K562 (cell line): ENCODE measurements at regions not wholly inside any gene's neighbourhood (a gene's known extent, or its start where the extent isn't known, plus 50 kb on each side); places are given as distances from the start of the nearest gene placed in this dataset.

ENCODE experiments used
- ATAC-seq: fragments of 200-7000 bp; cut with Tn5 transposase; 3 replicates; pipeline ENCODE4 v1.9.1; 2020; ENCODE audit warnings: moderate library complexity
- BruUV-seq: library from RNA; stranded (reverse); fragments of 400-500 nt; replicated peaks from 2 replicates; lab custom pipeline; 2021; lab: Mats Ljungman, UMichigan
- CTCF ChIA-PET: fragments of 300-600 bp; formaldehyde crosslinking; extraction: SDS; loops from one replicate; lab custom pipeline; 2021; ENCODE audit warnings: low intra/inter-chr PET ratio; lab: Yijun Ruan, JAX
- POLR2A ChIA-PET: fragments of 300-600, 350-650 bp; sonication (Branson Sonifier 250); formaldehyde crosslinking; extraction: SDS; loops from one replicate; lab custom pipeline; 2021; ENCODE audit warnings: antibody characterized with exemption, inconsistent platforms; lab: Yijun Ruan, JAX
- DNase-seq, 4 experiments: peaks; one replicate each; pipeline versions ENCODE4 v3.0.0 to v3.0.0-alpha.2; 2011 to 2018; ENCODE audit warnings: low spot score in 3 of 4, mixed read lengths in 3 of 4; ENCODE audit errors: extremely low read depth in 1 of 4
- FAIRE-seq: peaks from 2 replicates; lab custom pipeline; 2011; peaks lifted over from hg19 to GRCh38; lab: Jason Lieb, UNC
- H2AFZ ChIP-seq: 2 replicates; pipeline ENCODE4 v1.6.0; 2011; ENCODE audit warnings: low read depth, low read length, control low read depth, inconsistent platforms
- H3K27ac ChIP-seq: fragments of 200-600 bp; 3 replicates; pipeline ENCODE4 v1.8.0; 2011; ENCODE audit warnings: low read depth, mild to moderate bottlenecking, control low read depth, inconsistent platforms, low read length, moderate library complexity, mixed read lengths; ENCODE audit errors: extremely low read depth
- H3K27me3 ChIP-seq, 2 experiments: fragments of 300-600 bp in 1 of 2; 2 replicates in 1 of 2; 3 replicates in 1 of 2; pipeline versions ENCODE4 v1.6.0 to v1.8.0; 2011; ENCODE audit warnings: inconsistent platforms in 2 of 2, low read length in 2 of 2, mild to moderate bottlenecking in 1 of 2, mixed read lengths in 1 of 2, moderate library complexity in 1 of 2; ENCODE audit not compliant: control insufficient read depth in 2 of 2, insufficient read depth in 2 of 2
- H3K36me3 ChIP-seq: fragments of 300-600 bp; 3 replicates; pipeline ENCODE4 v1.8.0; 2011; ENCODE audit warnings: mild to moderate bottlenecking, low read length, inconsistent platforms; ENCODE audit not compliant: control insufficient read depth, insufficient read depth
- H3K4me1 ChIP-seq, 2 experiments: fragments of 200-600 bp in 1 of 2; replicated peaks in 1 of 2; 2 replicates in 1 of 2; 3 replicates in 1 of 2; pipeline versions ENCODE4 v1.5.1 to v1.8.0; 2011; ENCODE audit warnings: inconsistent platforms in 2 of 2, low read length in 2 of 2, mild to moderate bottlenecking in 1 of 2, mixed read lengths in 1 of 2, moderate library complexity in 1 of 2; ENCODE audit not compliant: control insufficient read depth in 2 of 2, insufficient read depth in 2 of 2
- H3K4me2 ChIP-seq: 2 replicates; pipeline ENCODE4 v1.6.1; 2011; ENCODE audit warnings: low read length, control low read depth, inconsistent platforms, mixed read lengths; ENCODE audit not compliant: insufficient read depth
- H3K4me3 ChIP-seq: fragments of 200-600 bp; sonication (generic), shearing (Covaris generic); 2 replicates; pipeline ENCODE4 v1.5.1; 2016; ENCODE audit warnings: control low read depth, inconsistent platforms
- H3K79me2 ChIP-seq: fragments of 200-600 bp; 3 replicates; pipeline ENCODE4 v1.8.0; 2011; ENCODE audit warnings: low read length, inconsistent platforms; ENCODE audit not compliant: control insufficient read depth, insufficient read depth
- H3K9ac ChIP-seq, 2 experiments: 2 replicates each; pipeline versions ENCODE4 v1.6.0 to v1.6.1; 2011; ENCODE audit warnings: low read depth in 2 of 2, low read length in 2 of 2, control low read depth in 1 of 2, inconsistent platforms in 1 of 2, mild to moderate bottlenecking in 1 of 2, mixed read lengths in 1 of 2; ENCODE audit not compliant: insufficient read depth in 1 of 2
- H3K9me1 ChIP-seq: one replicate; pipeline ENCODE4 v1.6.0; 2011; ENCODE audit warnings: inconsistent platforms, mild to moderate bottlenecking, low read length, moderate library complexity; ENCODE audit not compliant: control insufficient read depth, insufficient read depth
- H3K9me3 ChIP-seq: replicated peaks from 2 replicates; pipeline ENCODE4 v1.5.1; 2011; ENCODE audit warnings: low read depth, low read length, inconsistent platforms; ENCODE audit not compliant: control insufficient read depth, insufficient read depth
- H4K20me1 ChIP-seq: replicated peaks from 2 replicates; pipeline ENCODE4 v1.6.1; 2011; ENCODE audit warnings: low read length, inconsistent platforms, mixed read lengths; ENCODE audit not compliant: control insufficient read depth, insufficient read depth
- ADNP ChIP-seq: fragments of 200-800 bp; sonication (Bioruptor generic); IDR thresholded peaks from 2 replicates; pipeline ENCODE4 v1.6.1; 2016; ENCODE audit warnings: missing genetic modification characterization, missing compliant biosample characterization
- ATF4 ChIP-seq: fragments of 450-650 bp; formaldehyde crosslinking; IDR thresholded peaks from 2 replicates; pipeline ENCODE4 v1.4.0; 2022; ENCODE audit warnings: mild to moderate bottlenecking, moderate library complexity
- HIVEP1 ChIP-seq: fragments of 250-450 bp; sonication (Bioruptor Pico); IDR thresholded peaks from 2 replicates; pipeline ENCODE4 v1.4.0; 2020; ENCODE audit warnings: mild to moderate bottlenecking
- HOXB6 ChIP-seq: fragments of 250-450 bp; sonication (Bioruptor Pico); IDR thresholded peaks from 2 replicates; pipeline ENCODE4 v1.5.1; 2022; ENCODE audit warnings: mild to moderate bottlenecking, borderline replicate concordance
- MXD1 ChIP-seq: fragments of 250-450 bp; sonication (Bioruptor Pico); IDR thresholded peaks from 2 replicates; pipeline ENCODE4 v1.8.0; 2021; ENCODE audit warnings: borderline replicate concordance, mild to moderate bottlenecking, moderate library complexity; ENCODE audit not compliant: poor library complexity, severe bottlenecking
- NONO ChIP-seq, 2 experiments: fragments of 200-400 bp in 1 of 2; fragments of 450-650 bp in 1 of 2; formaldehyde crosslinking in 1 of 2; IDR thresholded peaks; 2 replicates each; pipeline ENCODE4 v1.6.1; 2017; ENCODE audit warnings: low read depth in 2 of 2, mild to moderate bottlenecking in 2 of 2, moderate library complexity in 2 of 2, low read length in 1 of 2
- RAD51 ChIP-seq: fragments of 450-650 bp; IDR thresholded peaks from 2 replicates; pipeline ENCODE4 v1.7.1; 2016; ENCODE audit warnings: low read depth, mild to moderate bottlenecking, borderline replicate concordance
- SMAD4 ChIP-seq: fragments of 250-450 bp; sonication (Bioruptor Pico); conservative IDR thresholded peaks from 2 replicates; pipeline ENCODE4 v1.8.0; 2021; ENCODE audit warnings: inconsistent platforms, mild to moderate bottlenecking, moderate library complexity
- STAT5B ChIP-seq: fragments of 250-450 bp; sonication (Bioruptor Pico); IDR thresholded peaks from 2 replicates; pipeline ENCODE4 v1.8.0; 2021; ENCODE audit warnings: mild to moderate bottlenecking, inconsistent platforms
- TEAD1 ChIP-seq, 2 experiments: fragments of 450-650 bp in 1 of 2; sonication (generic) in 1 of 2; formaldehyde crosslinking; IDR thresholded peaks; 2 replicates each; pipeline versions ENCODE4 v1.4.0 to v1.8.0; 2020 to 2022; ENCODE audit warnings: mild to moderate bottlenecking in 2 of 2, missing genetic modification reagents in 1 of 2
- UBTF ChIP-seq, 2 experiments: IDR thresholded peaks; 2 replicates each; pipeline ENCODE4 v1.6.1; 2012; ENCODE audit warnings: improper control_type of control experiment in 2 of 2, low read depth in 2 of 2, low read length in 2 of 2, borderline replicate concordance in 1 of 2
- ZFX ChIP-seq: sonication (generic); formaldehyde crosslinking; IDR thresholded peaks from 2 replicates; pipeline ENCODE4 v1.8.0; 2022; ENCODE audit warnings: mild to moderate bottlenecking, missing genetic modification reagents, moderate library complexity
- ZNF644 ChIP-seq: fragments of 200-800 bp; sonication (Bioruptor generic); IDR thresholded peaks from 2 replicates; pipeline ENCODE4 v1.6.1; 2016; ENCODE audit warnings: low read depth, missing genetic modification characterization, missing compliant biosample characterization
- WGBS: fragments of 100-300 bp; shearing (Covaris generic); methylation state at CpG from one replicate; pipeline ENCODE4 v1.1.6; 2016; ENCODE audit warnings: low coverage, mixed read lengths; ENCODE audit not compliant: insufficient coverage; ENCODE audit errors: missing lambda C conversion rate; 5-methylcytosine and 5-hydroxymethylcytosine counted together
- in situ Hi-C: fragments of 300-500 bp; cut with MboI; formaldehyde crosslinking; loops from 4 replicates; pipeline ENCODE4 v1.15.0; 2018; ENCODE audit warnings: inconsistent platforms, mixed read lengths
- intact Hi-C: fragments of 100-400 bp; cut with micrococcal nuclease; formaldehyde crosslinking; loops from 2 replicates; pipeline ENCODE4 v1.14.2; 2022

- DNase-seq (no peak), FAIRE-seq (no peak), ATAC-seq (no peak)
- H3K36me3 ChIP-seq, result no peaks in the 10 kb centered on the region
- intact Hi-C loops (no loop called here), in situ Hi-C loops (no loop called here)
- H3K27me3 ChIP-seq, result no peaks in the 10 kb centered on the region
- no TSS peak for BruUV-seq
- no peaks in the 10 kb centered on the region for H3K4me1 ChIP-seq
- H3K4me3 ChIP-seq, result no peak overlapping the region
- H3K9me3 ChIP-seq, result no peaks in the 10 kb centered on the region
- H3K27ac ChIP-seq, result no peak overlapping the region
- no peak overlapping the region for H2AFZ ChIP-seq
- CTCF ChIA-PET, result no interaction called here
- no peak overlapping the region for H3K9ac ChIP-seq
- TF ChIP-seq RAD51, result no peak
- no peak for TF ChIP-seq MXD1 (CRISPR knock-in tag)
- H3K9me1 ChIP-seq, result no peaks in the 10 kb centered on the region
- no peaks in the 10 kb centered on the region for H4K20me1 ChIP-seq
- H3K79me2 ChIP-seq, result no peaks in the 10 kb centered on the region
- no peak overlapping the region for H3K4me2 ChIP-seq
- 0% methylated on average over 3 of the region's 3 CpGs for whole genome bisulfite sequencing
- POLR2A ChIA-PET, result no interaction called here
Measured at GRCh38 chr3:104291437-104291851, 1075.3 kb upstream of the ALCAM start.

DNA sequence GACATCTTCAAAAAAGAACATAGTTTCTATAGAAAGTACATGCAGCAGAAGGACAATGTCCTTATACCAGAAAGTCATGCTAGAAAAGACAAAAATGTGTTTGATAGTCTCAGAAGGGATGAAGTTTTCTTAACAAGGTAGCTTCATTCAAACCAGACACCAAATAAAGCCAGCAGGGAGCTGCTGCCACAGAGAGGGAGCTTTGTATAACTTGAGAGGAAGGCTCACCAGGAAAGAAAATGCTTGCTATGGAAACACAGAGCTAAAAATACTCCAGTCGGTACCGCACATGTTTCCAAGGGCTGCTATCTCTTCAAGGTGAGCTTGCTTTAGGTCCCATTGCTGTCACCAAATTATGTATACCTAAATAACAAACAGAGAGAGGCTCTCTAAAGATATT is 1074.8 kb upstream of the ALCAM start:
- in situ Hi-C loops (no loop called here), intact Hi-C loops (no loop called here)
- ChIA-PET CTCF (no interaction called here), POLR2A (no interaction called here)
- DNase-seq (no peak), ATAC-seq (no peak), FAIRE-seq (no peak)
- WGBS, result 5% methylated on average over 2 of the region's 2 CpGs
- no peak overlapping the region for H3K9ac ChIP-seq
- no peaks in the 10 kb centered on the region for H3K4me1 ChIP-seq
- no peaks in the 10 kb centered on the region for H3K27me3 ChIP-seq
- H4K20me1 ChIP-seq, result no peaks in the 10 kb centered on the region
- H2AFZ ChIP-seq, result no peak overlapping the region
- H3K79me2 ChIP-seq, result no peaks in the 10 kb centered on the region
- no peaks in the 10 kb centered on the region for H3K9me1 ChIP-seq
- H3K27ac ChIP-seq, result no peak overlapping the region
- H3K9me3 ChIP-seq, result no peaks in the 10 kb centered on the region
- no peak overlapping the region for H3K4me3 ChIP-seq
- no peaks in the 10 kb centered on the region for H3K36me3 ChIP-seq
- no peak overlapping the region for H3K4me2 ChIP-seq
- no TSS peak for BruUV-seq
- TF ChIP-seq ZNF644 (tag) (no peak), HOXB6 (CRISPR knock-in tag) (no peak), NONO (IDR thresholded peaks at IDR 0.05; ENCODE audit: low read depth in 2 of 2, low read length in 1 of 2) (no peak), ADNP (no peak), UBTF (IDR thresholded peaks at IDR 0.05; ENCODE audit: borderline replicate concordance in 1 of 2, low read depth in 2 of 2, low read length in 2 of 2) (no peak), ATF4 (CRISPR knock-in tag) (no peak), STAT5B (no peak), TEAD1 (CRISPR knock-in tag; IDR thresholded peaks at IDR 0.05) (no peak), SMAD4 (no peak), ZFX (CRISPR knock-in tag) (no peak), HIVEP1 (no peak)
